Embryonic facial prominence (tissue), 1 donor: ENCODE measurements at regions not wholly inside any gene's neighbourhood (a gene's known extent, or its start where the extent isn't known, plus 50 kb on each side); places are given as distances from the start of the nearest gene placed in this dataset.
"Not testable (repeated sequence)": the region's sequence is repeated elsewhere in the genome, so short reads cannot be mapped to it uniquely, and the experiment has no call there.

Source experiments
- DNase-seq: peaks from one replicate; pipeline ENCODE4 v3.0.0-alpha.2; 2016; ENCODE audit errors: extremely low spot score

DNA sequence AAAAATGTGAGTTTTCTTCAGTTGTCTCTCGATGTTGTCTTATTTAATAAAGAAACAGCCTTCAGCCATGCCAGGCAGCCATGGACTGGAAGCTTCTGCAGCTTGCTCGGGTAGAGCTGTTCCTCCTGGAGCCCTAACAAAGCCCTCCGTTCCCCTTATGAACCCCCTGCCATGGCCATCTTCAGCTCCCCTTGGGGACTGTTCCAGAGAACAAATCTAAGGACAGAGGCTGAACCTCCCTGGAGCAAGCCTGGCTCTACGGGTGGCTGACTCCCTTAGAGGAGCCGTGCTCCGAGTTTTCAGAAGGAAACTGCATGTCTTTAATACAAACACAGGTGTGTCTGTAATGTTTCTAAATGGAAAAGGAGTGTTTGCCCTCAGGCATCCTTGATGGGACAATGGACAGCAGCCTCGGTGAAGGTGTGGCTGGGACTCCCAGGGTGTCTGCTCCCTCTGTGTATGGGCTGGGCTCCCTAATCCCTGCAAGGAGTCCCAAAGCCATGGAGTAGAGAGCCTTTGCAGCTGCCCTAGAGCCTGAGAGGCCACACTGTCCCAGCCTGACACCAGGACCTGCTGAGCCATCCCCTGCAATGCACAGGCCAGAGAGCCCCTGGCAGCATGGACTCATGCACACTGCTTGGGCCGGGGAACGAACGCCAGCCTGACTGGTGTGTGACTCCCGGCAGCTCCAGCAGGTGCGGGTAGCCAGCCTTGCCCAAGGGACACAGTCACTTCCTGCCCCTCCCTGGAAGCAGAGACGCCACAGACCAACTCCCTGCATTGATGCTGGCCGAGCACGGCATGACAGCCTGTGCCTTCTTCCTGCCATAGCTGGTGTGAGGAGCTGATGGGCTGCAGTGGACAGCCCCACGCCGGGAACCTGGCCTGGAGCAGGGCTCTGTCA, 381.8 kb downstream of the TCERG1L start:
- DNase-seq, result no peak

DNA sequence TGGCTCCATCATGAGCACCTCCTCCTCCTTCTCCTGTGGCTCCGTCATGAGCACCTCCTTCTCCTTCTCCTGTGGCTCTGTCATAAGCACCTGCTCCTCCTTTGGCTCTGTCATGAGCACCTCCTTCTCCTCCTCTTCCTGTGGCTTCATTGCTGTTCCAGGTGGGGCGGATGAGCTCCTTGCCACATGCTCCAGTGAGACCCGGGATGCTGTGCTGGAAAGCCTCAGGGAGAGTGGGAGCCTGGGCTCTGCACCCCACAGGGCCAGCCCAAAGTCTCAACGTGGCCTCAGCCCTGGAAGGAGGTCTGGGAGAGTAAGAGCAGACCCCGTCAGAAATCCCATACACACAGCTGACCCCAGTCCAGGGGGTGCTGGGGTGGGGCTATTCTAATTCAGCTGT, 380.7 kb downstream of the TCERG1L start:
- DNase-seq, result no peak

DNA sequence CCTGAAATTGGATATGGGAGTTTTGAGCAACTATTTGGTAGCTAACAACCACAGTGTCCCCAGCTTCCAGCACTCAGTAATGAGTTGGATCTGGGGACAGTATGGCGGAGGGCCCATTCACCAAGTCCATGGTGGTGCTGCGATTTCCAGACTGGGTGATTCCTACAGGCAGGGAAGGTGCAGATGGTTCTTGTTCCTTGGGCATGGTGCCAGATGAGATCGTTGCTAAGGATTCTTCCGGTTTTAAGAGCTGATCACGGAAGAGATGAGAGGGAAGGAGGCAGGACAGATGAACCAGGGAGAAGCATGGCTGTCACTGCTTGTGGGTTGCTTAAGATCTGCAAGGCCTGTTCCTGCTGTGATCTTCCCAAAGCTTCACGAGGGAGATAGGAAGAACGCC, 380.3 kb downstream of the TCERG1L start:
- DNase-seq, result no peak

DNA sequence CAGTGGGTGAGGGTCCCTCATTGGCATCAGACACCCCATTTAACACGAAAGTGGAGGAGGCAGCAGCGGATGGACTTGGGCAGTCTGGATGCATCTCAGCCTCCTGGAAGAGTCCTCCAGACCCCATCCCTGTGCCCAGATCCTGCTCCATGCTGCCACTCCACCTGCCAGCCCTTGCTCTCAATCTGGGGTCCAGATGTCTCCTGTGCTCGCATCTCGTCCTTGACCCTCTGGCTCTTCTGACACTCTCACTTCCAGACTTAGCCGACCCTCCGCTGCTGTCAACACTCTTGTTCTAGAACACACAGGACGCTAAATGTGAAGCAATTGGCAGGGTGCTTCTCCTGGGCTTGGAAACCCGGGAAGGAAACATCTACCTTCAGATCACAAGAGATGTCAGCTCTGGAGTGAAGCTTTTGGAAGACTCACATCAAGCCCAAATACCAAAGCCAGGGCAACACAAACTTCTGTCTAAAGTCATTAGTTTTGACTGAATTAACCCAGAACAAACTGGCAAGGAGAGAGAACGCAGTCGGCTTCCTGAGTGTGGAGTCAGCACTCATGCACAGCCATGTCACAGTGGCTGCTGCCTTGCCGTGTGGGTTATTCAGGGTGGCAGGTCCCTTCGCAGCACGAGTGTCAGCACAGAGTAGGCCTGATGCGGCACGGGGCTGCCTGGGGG, 379.1 kb downstream of the TCERG1L start:
- no peak for DNase-seq

DNA sequence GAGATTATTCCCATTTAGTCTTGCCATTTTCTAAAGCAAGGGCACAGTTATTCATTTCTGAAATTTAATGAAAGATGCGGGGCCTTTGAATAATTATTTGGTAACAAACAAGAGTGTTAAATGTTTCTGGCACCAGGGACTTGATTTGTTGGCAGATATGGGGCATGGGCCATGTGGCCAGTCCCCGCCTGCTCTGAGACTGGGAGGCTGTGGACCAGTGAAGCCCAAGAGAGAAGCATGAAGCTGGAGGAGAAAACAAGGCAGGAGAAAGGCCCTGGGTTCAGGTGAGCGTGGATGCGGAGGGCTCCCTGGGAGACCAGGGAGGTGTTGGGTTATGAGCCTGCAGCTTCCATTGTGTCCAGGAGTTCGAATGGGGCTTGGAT, 378.5 kb downstream of the TCERG1L start:
- no peak for DNase-seq

DNA sequence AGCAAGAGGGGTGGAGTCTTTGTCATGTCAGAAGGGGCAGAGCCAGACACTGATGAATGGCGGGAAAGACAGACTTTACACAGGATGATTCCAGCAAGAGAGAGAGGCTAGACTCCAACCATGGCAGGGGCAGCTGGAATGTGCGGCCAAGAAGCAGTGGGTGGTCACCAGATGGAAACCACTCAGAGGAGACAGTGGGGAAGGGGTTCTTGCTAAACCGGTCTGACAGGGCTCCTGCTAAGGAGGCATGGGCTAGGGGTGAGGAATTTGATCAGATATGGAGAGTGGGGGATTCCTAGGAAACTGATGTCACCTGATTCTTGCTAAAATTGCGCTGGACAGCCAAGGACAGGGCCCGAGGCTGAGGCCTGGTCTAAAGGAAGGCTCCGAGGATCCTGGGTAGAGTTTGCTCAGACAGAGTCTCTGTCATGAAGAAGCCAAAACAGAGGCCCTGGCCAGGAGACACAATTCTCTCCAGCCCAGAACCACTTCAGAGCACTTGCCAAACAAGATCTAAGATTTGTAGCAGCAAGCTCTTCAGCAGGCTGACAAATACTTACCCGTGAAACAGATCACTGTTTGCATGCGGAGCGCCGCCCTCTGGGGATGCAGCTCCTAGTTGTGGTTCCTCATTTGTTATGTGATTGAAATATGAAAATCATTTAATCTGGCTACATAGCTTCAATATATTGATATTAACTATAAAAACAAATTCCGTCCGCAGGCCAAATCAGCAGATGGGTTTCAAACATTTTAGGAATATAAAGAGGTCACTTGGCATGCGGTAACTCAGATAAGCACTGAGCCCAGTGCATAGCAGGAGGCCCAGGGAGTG, 377.0 kb downstream of the TCERG1L start:
- DNase-seq, result no peak

DNA sequence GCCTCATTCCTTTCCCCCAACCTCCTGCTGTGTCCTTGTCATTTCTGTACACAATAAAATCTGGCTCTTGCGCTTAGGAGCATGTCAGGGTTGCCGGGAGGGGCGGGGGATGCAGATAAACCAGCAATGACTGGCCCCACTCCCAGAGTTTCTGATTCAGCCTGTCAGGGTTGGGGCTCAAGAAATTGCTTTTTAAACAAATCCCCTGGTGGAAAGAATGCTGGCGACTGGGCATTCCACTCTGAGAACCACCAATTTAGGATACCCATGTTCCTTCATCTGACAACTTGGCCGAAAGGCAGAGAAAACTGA, 376.4 kb downstream of the TCERG1L start:
- no peak for DNase-seq

DNA sequence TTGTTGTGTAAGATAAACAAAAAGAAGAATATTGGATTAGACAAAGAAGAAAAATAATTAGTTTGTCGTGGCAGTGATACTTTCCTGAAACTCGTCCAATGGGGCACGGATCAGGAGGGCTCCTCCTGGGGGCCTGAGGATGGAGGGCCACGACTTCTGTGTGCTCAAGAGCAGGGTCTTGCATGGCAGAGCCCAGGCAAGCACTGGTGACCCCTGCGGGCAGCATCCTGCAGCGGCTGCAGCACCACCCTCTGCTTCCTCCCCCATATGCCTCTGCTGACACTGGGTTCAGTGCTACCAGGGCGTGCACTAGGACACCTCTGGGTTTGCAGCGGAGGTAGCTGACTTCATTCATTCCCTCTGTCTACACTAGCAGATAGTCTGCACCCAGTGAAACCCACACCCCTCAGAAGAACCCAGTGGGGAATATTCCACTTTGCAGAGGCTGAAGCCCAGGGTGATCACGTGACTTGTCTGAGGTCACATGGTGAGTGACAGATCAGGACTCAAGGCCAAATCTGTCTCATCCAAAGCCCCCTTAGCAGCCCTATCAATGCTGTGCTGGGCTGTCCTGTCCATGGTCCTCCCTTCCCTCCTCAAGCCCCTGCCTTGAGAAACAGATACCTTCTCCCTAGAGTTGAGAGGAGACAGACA, 375.5 kb downstream of the TCERG1L start:
- no peak for DNase-seq

DNA sequence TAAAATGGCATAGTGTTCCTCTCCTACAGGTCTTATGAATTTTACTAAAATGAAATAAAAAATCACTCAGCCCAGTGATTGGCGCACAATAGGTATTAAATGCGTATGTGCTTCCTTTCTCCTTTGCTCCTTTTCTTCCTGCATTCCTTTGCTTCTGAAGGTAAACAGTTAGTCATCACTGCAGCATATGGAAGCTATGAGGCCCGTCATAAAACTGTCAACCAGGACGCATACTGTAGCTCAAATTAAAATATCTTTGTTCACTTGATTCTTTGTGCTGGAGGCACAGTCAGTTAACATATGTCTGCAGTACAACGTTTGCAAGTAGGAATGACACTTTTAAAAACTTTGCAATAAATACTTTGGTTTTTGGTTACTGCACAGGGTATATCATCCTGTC, 374.7 kb downstream of the TCERG1L start:
- no peak for DNase-seq

DNA sequence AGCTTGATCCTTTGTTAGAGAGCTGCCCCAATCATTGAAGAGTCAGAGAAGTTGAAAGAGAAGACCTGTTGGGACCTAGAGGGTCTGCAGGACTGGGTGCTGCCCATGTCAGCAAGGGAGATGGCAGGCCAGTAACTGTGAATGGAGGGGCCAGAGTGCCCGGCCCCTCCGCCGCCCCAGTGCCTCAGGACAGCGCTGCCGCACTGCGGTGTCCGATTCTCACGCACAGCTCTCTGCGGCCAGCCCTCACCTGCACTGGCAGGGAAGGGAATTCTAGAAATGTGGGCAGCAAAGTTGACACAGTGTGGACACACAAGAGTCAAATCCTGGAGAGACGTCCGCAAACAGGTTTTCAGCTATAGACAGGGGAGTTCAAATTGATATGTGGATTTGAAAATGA, 373.5 kb downstream of the TCERG1L start:
- no peak for DNase-seq

DNA sequence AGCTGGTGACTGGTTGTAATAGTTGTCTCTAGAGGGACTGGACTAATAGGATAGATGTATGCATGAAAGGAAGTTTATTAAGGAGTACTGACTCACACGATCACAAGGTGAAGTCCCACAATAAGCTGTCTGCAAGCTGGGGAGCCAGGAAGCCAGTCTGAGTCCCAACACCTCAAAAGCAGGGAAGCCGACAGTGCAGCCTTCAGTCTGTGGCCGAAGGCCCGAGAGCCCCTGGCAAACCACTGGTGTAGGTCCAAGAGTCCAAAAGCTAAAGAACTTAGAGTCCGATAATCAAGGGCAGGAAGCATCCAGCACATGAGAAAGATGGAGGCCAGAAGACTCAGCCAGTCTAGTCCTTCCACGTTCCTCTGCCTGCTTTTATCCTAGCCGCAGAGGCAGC, 372.6 kb downstream of the TCERG1L start:
- not testable (repeated sequence) for DNase-seq

DNA sequence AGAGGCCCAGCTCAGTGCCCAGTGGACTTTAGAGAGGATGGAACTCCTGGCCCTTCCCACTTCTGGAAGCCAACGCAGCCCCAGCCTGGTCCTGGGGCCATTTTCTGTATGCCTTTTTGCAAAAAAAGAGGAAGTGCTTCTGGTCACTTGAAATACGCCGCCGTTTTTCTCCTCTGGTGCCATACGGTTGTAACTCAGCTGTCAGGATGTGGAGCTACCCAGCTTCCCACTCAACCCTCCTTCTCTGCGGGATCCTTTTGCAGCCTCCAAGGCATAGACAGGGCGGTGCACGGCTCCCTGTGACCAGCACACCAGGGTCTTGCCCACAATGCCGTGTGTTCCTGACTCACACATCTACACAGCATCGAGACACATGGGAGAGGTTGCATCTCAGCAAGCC, 369.6 kb downstream of the TCERG1L start:
- DNase-seq, result no peak

DNA sequence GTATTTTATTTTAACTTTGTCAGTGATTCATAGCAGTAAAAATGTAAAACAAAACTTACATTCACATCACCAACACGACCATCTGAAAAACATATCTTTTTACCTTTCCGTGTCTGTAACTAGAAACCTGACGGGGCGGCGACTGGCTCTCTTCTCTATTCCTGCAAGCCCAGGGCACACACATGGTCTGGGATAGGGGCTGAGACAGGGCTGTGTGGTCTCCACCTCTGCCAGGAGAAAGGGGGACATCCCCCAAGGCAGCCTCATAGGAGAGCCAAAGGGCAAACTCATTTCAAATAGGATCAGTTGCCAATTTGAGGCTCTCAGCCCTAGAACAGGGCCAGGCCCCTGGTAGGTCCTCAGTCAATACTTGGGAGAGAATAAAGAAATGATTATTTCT, 359.4 kb downstream of the TCERG1L start:
- no peak for DNase-seq

DNA sequence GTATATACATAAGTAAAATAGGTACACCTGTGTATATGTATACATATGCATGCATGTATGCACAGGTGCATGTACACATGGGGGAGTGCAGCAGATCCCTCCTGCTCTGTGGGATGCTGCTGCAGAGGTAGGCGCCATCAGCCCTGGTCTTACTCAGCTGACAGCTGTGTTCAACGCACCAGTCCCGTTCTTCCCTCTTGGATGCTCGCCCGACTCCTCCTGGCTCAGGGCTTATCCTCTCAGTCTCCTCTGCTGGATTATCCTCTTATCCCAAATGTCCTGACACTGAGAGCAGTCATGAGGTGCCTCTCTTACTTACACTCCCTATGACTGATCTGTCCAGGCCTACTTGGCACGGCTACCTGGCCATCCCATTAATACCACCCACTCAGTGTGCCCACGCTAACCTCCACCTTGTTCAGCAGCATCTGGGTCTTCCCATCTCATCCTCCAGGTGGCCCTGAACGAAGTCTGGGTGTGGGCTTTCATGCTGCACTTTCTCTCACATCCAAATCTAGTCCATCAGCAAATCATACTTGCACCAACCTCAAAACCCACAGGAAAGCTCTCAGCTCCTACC, 357.1 kb downstream of the TCERG1L start:
- no peak for DNase-seq

DNA sequence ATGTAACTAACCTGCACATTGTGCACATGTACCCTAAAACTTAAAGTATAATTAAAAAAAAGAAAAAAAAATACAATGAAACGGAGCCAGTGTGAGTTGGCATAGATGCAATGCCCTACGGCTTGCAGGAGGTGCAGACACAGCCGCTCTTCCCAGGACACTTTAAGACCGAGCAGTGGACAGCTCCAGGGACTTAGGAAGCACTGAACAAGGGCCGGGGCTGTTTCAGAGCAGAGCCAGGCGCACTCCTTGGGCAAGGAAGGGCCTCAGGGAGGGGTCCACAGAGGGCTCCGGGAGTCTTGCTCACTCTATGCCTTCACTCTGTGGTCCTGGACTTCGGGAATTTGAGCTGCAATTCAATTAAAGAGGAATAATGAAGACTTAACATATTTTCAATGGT, 355.3 kb downstream of the TCERG1L start:
- DNase-seq, result no peak

DNA sequence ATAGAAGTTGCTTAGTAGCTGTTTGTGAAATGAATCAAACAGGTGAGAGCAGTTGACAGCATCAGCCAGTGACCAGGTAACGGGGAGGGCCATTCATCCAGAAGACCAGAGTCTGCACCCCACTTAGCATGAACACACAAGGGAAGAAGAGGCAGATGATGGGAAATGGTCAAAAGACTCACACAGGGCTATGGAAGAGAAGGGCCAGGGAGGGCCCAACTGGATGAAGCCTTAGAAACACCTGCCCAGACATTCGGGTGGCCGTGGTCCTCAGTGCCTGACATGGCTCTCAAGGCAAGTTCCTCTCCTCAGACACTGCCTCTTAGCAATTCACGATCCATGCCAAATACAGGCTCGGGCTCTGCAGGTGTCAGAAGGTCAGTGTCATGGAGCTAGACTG, 354.1 kb downstream of the TCERG1L start:
- no peak for DNase-seq

DNA sequence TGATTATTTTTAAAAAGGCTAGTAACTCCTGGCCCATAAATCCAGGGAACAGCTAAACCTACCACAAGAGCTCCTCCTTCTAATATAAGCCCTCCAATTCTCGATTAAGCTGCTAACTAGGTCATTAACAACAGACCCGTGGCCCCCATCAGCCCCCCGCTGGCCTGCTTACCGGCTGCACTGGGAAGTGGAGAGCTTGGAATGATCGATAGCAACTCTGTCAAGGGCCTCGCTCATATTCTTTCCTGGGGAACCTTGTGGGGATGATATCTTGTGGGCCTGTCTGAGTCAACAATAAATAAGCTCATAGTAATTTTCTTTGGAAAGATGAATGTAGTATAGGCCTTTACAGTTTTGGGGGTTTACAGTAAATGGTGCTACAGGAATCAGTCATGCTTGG, 353.5 kb downstream of the TCERG1L start:
- DNase-seq, result no peak

DNA sequence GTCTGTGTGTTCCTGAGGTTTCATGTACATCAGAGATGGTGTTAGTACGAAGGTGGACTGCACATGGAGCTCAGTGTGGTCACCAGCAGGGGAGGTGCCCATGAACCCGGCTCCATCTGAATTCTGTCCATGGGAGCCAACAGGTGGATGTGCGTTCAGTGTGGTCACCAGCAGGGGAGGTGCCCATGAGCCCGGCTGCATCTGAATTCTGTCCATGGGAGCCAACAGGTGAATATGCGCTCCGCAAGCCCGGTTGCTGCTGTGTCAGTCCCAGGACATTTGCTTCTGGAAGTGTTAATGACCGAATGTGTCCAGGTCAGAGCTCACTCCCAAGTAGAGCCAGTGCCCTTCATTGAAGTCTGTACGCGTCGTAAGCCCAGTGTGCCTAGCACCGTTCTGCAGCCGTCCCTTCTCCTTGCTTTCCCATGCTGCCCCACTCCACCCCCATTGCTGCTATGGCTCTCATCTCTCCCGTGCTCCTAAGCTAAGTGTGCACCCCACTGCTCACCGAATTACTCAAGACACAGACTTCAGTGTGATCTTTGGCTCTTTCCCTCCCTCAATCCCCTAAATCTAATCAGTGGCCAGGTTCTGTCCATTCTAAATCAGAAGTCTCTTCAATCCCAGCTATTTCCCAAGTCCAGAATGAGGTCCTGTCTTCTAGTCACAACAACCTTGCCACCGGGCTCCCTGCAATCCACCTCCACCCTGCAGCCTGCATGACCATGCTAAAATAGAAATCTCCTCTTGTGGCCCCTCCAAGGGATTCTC, 352.4 kb downstream of the TCERG1L start:
- no peak for DNase-seq

DNA sequence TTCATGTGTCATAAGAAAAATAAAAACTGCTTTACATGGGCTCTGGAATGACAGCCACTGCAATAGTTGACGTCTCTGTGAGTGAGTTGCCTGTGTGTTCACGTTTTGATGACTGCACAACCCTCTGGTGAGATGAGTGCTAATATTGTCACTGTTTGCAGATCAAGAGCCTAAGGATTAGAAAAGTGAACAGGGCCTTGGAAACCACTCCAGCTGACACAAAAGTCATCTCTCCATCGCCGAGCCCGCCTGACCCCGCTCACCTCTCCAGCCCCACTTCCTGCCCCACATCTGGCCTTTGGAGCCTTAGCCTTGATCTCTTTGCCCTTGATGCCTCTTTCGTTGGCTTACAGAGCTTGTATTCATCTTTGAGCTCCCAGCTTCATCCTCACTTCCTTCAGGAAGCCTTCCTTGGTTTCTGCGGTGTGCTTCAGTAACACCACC, 351.7 kb downstream of the TCERG1L start:
- no peak for DNase-seq

DNA sequence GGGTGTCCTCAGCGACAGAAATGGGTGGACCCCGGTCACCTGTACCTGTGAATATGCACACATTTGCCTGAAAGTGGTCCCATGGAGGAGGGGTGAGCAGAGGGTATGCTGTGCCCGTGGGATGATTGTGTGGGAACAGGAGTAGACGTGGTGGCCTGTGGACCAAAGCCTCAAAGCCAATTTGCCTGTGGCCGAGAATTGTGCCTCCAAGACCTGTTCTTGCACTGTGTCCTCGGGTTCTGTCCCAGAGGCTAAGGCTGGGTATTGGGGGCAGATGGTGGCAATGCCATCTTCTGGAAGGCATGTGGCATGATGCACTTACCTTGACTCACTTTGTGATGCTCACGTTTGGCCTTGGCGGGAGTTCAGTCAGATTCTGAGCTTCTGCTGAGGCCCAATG, 351.0 kb downstream of the TCERG1L start:
- no peak for DNase-seq
